ENCODE measurements at regions not wholly inside any gene's neighbourhood (a gene's known extent, or its start where the extent isn't known, plus 50 kb on each side); places are given as distances from the start of the nearest gene placed in this dataset.
"Not testable (repeated sequence)": the region's sequence is repeated elsewhere in the genome, so short reads cannot be mapped to it uniquely, and the experiment has no call there.

- H3K4me3 ChIP-seq (ENCODE audit: low read depth, low read length); H3K36me3 ChIP-seq (ENCODE audit: control insufficient read depth in 2 of 2, insufficient read depth in 1 of 2, low read length in 2 of 2); H3K27ac ChIP-seq (ENCODE audit: extremely low read depth, low read depth, low read length); H3K4me1 ChIP-seq (ENCODE audit: control insufficient read depth, insufficient read depth, low read length); H3K9me3 ChIP-seq (ENCODE audit: control insufficient read depth, insufficient read depth, low read depth, low read length); CTCF ChIA-PET; POLR2A ChIA-PET: not testable (repeated sequence)
Observed at GRCh38 chr2:192682511-192682910, 487.8 kb upstream of the TMEFF2 start.

- Histone ChIP-seq H3K27ac (ENCODE audit: extremely low read depth, low read depth, low read length) (no peak overlapping the region), H3K4me1 (ENCODE audit: control insufficient read depth, insufficient read depth, low read length) (no peaks in the 10 kb centered on the region), H3K4me3 (ENCODE audit: low read depth, low read length) (no peak overlapping the region), H3K9me3 (ENCODE audit: control insufficient read depth, insufficient read depth, low read depth, low read length) (no peaks in the 10 kb centered on the region), H3K36me3 (ENCODE audit: control insufficient read depth in 2 of 2, insufficient read depth in 1 of 2, low read length in 2 of 2) (no peaks in the 10 kb centered on the region)
- ChIA-PET CTCF (no interaction called here), POLR2A (no interaction called here)
- TF ChIP-seq ZSCAN5A (tag by site-specific recombination; IDR thresholded peaks at IDR 0.05) (no peak), ZNF223 (tag by site-specific recombination; IDR thresholded peaks at IDR 0.05) (no peak), ZIC2 (tag by site-specific recombination; IDR thresholded peaks at IDR 0.05) (no peak), ZNF629 (tag by site-specific recombination; IDR thresholded peaks at IDR 0.05) (no peak), WT1 (tag by site-specific recombination; IDR thresholded peaks at IDR 0.05) (no peak), ZNF777 (tag by site-specific recombination; IDR thresholded peaks at IDR 0.05; ENCODE audit: borderline replicate concordance) (no peak), IKZF3 (tag by site-specific recombination; IDR thresholded peaks at IDR 0.05) (no peak), ZNF19 (tag by site-specific recombination; IDR thresholded peaks at IDR 0.05; ENCODE audit: low read depth) (no peak), ZNF544 (tag by site-specific recombination; IDR thresholded peaks at IDR 0.05) (no peak), OSR2 (tag by site-specific recombination; IDR thresholded peaks at IDR 0.05) (no peak), GLI2 (tag by site-specific recombination; IDR thresholded peaks at IDR 0.05; ENCODE audit: borderline replicate concordance, low read depth) (no peak), ZNF596 (tag by site-specific recombination; IDR thresholded peaks at IDR 0.05) (no peak), FEZF1 (tag by site-specific recombination; IDR thresholded peaks at IDR 0.05) (no peak), ZEB2 (tag by site-specific recombination; IDR thresholded peaks at IDR 0.05) (no peak), KLF10 (tag by site-specific recombination; IDR thresholded peaks at IDR 0.05) (no peak), ZBTB7A (tag by site-specific recombination; IDR thresholded peaks at IDR 0.05; ENCODE audit: low read depth) (no peak), ZNF202 (tag by site-specific recombination; IDR thresholded peaks at IDR 0.05; ENCODE audit: borderline replicate concordance) (no peak), SCRT1 (tag by site-specific recombination; IDR thresholded peaks at IDR 0.05; ENCODE audit: borderline replicate concordance) (no peak)
- TF ChIP-seq, protein P1, sequence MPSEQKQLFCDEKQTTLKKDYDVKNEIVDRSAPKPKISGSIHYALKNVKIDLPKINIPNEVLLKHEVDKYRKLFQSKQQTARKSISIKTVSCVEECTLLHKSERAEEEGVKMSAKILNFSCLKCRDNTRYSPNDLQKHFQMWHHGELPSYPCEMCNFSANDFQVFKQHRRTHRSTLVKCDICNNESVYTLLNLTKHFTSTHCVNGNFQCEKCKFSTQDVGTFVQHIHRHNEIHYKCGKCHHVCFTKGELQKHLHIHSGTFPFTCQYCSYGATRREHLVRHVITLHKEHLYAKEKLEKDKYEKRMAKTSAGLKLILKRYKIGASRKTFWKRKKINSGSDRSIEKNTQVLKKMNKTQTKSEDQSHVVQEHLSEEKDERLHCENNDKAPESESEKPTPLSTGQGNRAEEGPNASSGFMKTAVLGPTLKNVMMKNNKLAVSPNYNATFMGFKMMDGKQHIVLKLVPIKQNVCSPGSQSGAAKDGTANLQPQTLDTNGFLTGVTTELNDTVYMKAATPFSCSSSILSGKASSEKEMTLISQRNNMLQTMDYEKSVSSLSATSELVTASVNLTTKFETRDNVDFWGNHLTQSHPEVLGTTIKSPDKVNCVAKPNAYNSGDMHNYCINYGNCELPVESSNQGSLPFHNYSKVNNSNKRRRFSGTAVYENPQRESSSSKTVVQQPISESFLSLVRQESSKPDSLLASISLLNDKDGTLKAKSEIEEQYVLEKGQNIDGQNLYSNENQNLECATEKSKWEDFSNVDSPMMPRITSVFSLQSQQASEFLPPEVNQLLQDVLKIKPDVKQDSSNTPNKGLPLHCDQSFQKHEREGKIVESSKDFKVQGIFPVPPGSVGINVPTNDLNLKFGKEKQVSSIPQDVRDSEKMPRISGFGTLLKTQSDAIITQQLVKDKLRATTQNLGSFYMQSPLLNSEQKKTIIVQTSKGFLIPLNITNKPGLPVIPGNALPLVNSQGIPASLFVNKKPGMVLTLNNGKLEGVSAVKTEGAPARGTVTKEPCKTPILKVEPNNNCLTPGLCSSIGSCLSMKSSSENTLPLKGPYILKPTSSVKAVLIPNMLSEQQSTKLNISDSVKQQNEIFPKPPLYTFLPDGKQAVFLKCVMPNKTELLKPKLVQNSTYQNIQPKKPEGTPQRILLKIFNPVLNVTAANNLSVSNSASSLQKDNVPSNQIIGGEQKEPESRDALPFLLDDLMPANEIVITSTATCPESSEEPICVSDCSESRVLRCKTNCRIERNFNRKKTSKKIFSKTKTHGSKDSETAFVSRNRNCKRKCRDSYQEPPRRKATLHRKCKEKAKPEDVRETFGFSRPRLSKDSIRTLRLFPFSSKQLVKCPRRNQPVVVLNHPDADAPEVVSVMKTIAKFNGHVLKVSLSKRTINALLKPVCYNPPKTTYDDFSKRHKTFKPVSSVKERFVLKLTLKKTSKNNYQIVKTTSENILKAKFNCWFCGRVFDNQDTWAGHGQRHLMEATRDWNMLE (tag by site-specific recombination; conservative IDR thresholded peaks at IDR 0.05; ENCODE audit: low read depth), result no peak
Observed at GRCh38 chr2:192675681-192676080, 480.9 kb upstream of the TMEFF2 start.
